GM12873 (cell line): ENCODE measurements at regions not wholly inside any gene's neighbourhood (a gene's known extent, or its start where the extent isn't known, plus 50 kb on each side); places are given as distances from the start of the nearest gene placed in this dataset.

Experiments
- TF ChIP-seq, protein P1 (sequence below): IDR thresholded peaks from 2 replicates; pipeline ENCODE4 v1.5.1; 2012; ENCODE audit warnings: low read depth, mild to moderate bottlenecking, moderate library complexity, low read length, control low read depth; ENCODE audit not compliant: insufficient read depth; ENCODE audit errors: missing control alignments

GRCh38 chr14:51527073-51527472 lies 124.6 kb upstream of the FRMD6 start:
- TF ChIP-seq, protein P1, sequence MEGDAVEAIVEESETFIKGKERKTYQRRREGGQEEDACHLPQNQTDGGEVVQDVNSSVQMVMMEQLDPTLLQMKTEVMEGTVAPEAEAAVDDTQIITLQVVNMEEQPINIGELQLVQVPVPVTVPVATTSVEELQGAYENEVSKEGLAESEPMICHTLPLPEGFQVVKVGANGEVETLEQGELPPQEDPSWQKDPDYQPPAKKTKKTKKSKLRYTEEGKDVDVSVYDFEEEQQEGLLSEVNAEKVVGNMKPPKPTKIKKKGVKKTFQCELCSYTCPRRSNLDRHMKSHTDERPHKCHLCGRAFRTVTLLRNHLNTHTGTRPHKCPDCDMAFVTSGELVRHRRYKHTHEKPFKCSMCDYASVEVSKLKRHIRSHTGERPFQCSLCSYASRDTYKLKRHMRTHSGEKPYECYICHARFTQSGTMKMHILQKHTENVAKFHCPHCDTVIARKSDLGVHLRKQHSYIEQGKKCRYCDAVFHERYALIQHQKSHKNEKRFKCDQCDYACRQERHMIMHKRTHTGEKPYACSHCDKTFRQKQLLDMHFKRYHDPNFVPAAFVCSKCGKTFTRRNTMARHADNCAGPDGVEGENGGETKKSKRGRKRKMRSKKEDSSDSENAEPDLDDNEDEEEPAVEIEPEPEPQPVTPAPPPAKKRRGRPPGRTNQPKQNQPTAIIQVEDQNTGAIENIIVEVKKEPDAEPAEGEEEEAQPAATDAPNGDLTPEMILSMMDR = no peak

GRCh38 chr14:51529736-51530135 lies 122.0 kb upstream of the FRMD6 start:
- TF ChIP-seq, protein P1 = no peak

DNA sequence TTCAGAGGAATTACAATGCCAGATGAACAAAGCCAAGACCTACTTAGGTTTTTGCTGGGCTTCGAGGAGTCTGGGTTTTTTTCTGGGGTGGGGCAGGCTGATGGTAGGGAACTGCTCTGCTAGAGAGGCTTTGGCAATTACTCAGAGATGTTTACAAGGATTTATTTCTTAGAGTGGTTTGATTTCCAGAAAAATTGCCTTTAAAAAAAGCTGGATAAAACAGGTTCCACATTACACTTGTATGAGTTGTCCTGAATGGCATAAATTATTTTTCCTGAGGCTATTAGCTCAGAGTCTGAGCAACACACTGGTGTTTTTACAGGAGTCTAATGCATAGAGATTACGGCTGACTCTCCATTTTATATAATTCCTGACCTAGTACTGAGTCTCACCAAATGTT lies 118.5 kb upstream of the FRMD6 start:
- TF ChIP-seq, protein P1 = no peak

- TF ChIP-seq, protein P1 = no peak
Measured at GRCh38 chr14:51533872-51534553, 117.7 kb upstream of the FRMD6 start.

- TF ChIP-seq, protein P1 = no peak
Measured at GRCh38 chr14:51534610-51535011, 117.1 kb upstream of the FRMD6 start.

DNA sequence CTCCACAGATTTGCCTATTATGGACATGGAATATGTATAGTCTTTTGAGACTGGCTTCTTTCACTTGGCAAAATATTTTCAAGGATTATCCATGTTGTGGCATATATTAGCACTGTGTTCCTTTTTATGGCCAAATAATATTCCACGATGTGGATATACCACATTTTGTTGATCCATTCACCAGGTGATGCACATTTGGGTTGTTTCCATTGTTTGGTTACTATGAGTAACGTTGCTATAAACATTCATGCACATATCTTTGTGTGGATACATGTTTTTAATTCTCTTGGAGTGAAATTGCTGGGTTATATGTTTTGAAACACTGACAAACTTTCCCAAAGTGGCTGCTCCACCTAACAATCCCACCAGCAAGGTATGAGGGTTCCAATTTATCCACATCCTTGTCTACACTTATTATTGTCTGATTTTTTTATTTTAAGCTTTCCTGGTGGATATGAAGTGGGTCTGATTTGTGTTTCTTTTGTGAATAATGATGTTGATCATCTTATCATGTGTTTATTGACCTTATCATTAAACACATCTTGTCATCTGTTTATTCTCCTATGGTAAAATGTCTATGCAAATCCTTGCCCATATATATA lies 116.2 kb upstream of the FRMD6 start:
- TF ChIP-seq, protein P1 = no peak

DNA sequence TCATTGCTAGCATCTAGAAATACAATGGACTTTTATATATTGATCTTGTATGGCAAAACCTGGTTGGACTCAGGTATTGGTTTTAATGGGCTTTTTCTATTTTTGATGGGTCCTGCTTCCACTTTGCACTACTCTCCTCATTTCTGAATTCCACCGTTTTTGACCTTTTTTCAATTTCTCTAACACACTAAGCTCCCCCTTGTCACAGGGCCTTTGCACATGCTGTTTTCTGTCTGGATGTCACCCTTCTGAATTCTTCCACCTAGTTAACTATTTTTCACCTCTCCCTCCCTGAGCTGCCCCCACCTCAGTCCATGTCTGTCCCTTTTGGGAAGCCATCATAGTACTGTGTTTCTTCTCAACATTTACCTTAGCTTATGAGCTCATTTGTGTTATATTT lies 112.7 kb upstream of the FRMD6 start:
- TF ChIP-seq, protein P1 = no peak
